ENCODE measurements at regions not wholly inside any gene's neighbourhood (a gene's known extent, or its start where the extent isn't known, plus 50 kb on each side); places are given as distances from the start of the nearest gene placed in this dataset.

DNA sequence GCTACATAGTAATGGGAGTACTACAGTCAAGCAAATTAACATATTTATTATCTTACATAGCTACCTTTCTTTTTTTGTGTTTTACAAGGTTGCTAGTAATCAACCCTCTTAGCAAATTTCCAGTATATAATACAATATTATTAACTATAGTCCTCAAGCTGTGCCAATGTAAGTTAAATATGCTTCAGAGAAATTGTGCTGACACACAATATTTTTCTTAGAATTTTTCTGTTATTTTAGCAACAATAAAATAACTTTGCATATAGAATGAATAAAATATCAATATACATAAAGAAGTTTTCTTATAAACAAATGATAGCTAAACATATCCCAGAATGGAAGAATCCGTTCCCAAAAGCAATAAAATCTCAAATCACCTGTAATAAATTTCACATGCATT, 1605.1 kb downstream of the REEP3 start:
- no peak for DNase-seq (ENCODE audit: low read depth)
- TF ChIP-seq, protein P1, sequence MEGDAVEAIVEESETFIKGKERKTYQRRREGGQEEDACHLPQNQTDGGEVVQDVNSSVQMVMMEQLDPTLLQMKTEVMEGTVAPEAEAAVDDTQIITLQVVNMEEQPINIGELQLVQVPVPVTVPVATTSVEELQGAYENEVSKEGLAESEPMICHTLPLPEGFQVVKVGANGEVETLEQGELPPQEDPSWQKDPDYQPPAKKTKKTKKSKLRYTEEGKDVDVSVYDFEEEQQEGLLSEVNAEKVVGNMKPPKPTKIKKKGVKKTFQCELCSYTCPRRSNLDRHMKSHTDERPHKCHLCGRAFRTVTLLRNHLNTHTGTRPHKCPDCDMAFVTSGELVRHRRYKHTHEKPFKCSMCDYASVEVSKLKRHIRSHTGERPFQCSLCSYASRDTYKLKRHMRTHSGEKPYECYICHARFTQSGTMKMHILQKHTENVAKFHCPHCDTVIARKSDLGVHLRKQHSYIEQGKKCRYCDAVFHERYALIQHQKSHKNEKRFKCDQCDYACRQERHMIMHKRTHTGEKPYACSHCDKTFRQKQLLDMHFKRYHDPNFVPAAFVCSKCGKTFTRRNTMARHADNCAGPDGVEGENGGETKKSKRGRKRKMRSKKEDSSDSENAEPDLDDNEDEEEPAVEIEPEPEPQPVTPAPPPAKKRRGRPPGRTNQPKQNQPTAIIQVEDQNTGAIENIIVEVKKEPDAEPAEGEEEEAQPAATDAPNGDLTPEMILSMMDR (IDR thresholded peaks at IDR 0.05; ENCODE audit: insufficient read depth, low read depth, low read length) = no peak

GRCh38 chr10:65128277-65128676, 1607.1 kb downstream of the REEP3 start:
- no peak for DNase-seq (ENCODE audit: low read depth)
- TF ChIP-seq, protein P1 (IDR thresholded peaks at IDR 0.05; ENCODE audit: insufficient read depth, low read depth, low read length) = no peak
- H3K4me3 ChIP-seq (ENCODE audit: low read depth, low read length) = no peak overlapping the region

More for the DNA sequence above, 1605.1 kb downstream of the REEP3 start:
- no peak overlapping the region for H3K4me3 ChIP-seq (ENCODE audit: low read depth, low read length)

- no peak for DNase-seq (ENCODE audit: low read depth)
- TF ChIP-seq, protein P1 (IDR thresholded peaks at IDR 0.05; ENCODE audit: insufficient read depth, low read depth, low read length) = no peak
- no peak overlapping the region for H3K4me3 ChIP-seq (ENCODE audit: low read depth, low read length)
These were observed 1609.1 kb downstream of the REEP3 start for GRCh38 chr10:65130162-65130758.

- no peak for DNase-seq (ENCODE audit: low read depth)
- TF ChIP-seq, protein P1 (IDR thresholded peaks at IDR 0.05; ENCODE audit: insufficient read depth, low read depth, low read length) = no peak
- H3K4me3 ChIP-seq (ENCODE audit: low read depth, low read length) = no peak overlapping the region
These were observed 1612.5 kb downstream of the REEP3 start for GRCh38 chr10:65133652-65134051.

- TF ChIP-seq, protein P1 (IDR thresholded peaks at IDR 0.05; ENCODE audit: insufficient read depth, low read depth, low read length) = no peak
- no peak for DNase-seq (ENCODE audit: low read depth)
- H3K4me3 ChIP-seq (ENCODE audit: low read depth, low read length) = no peak overlapping the region
These were observed 1614.3 kb downstream of the REEP3 start for GRCh38 chr10:65135508-65135907.

- H3K4me3 ChIP-seq (ENCODE audit: low read depth, low read length) = no peak overlapping the region
- TF ChIP-seq, protein P1 (IDR thresholded peaks at IDR 0.05; ENCODE audit: insufficient read depth, low read depth, low read length) = no peak
- DNase-seq (ENCODE audit: low read depth) = no peak
These were observed 1621.6 kb downstream of the REEP3 start for GRCh38 chr10:65142641-65143435.
